H1 (cell line): ENCODE measurements at regions not wholly inside any gene's neighbourhood (a gene's known extent, or its start where the extent isn't known, plus 50 kb on each side); places are given as distances from the start of the nearest gene placed in this dataset.

Experiments used
- CTCF ChIA-PET: fragments of 300-600 bp; sonication (Branson Sonifier 250); formaldehyde crosslinking; loops from one replicate; lab custom pipeline; 2021; ENCODE audit not compliant: partially characterized antibody; lab: Charles Lee
- POLR2A ChIA-PET: fragments of 300-600 bp; sonication (Branson Sonifier 250); formaldehyde crosslinking; loops from one replicate; lab custom pipeline; 2021; ENCODE audit warnings: inconsistent platforms; ENCODE audit not compliant: partially characterized antibody; lab: Charles Lee
- DNase-seq, 2 experiments: peaks; one replicate each; pipeline versions ENCODE4 v3.0.0 to v3.0.0-alpha.2; 2010 to 2022; ENCODE audit warnings: low spot score in 2 of 2, low read depth in 1 of 2, mixed read lengths in 1 of 2
- FAIRE-seq: peaks from 2 replicates; lab custom pipeline; 2011; peaks lifted over from hg19 to GRCh38; lab: Jason Lieb, UNC
- H2AFZ ChIP-seq: 2 replicates; pipeline ENCODE4 v1.8.1; 2012; ENCODE audit warnings: low read length, inconsistent platforms
- H2AK5ac ChIP-seq: 2 replicates; pipeline ENCODE4 v1.6.1; 2013; ENCODE audit warnings: low read depth, low read length
- H2BK120ac ChIP-seq: replicated peaks from 2 replicates; pipeline ENCODE3; 2013; ENCODE audit warnings: low read depth, low read length, inconsistent platforms
- H2BK12ac ChIP-seq: 2 replicates; pipeline ENCODE4 v1.6.1; 2013; ENCODE audit warnings: low read depth, low read length
- H2BK15ac ChIP-seq: 2 replicates; pipeline ENCODE4 v1.6.1; 2013; ENCODE audit warnings: low read length
- H2BK20ac ChIP-seq: 2 replicates; pipeline ENCODE4 v1.6.1; 2013; ENCODE audit warnings: low read length
- H2BK5ac ChIP-seq: 2 replicates; pipeline ENCODE4 v1.6.1; 2013; ENCODE audit warnings: low read depth, low read length
- H3K14ac ChIP-seq: 2 replicates; pipeline ENCODE4 v1.6.1; 2013; ENCODE audit warnings: inconsistent platforms; ENCODE audit not compliant: insufficient read length
- H3K18ac ChIP-seq: 2 replicates; pipeline ENCODE4 v1.6.1; 2013; ENCODE audit warnings: low read length; ENCODE audit errors: extremely low read depth
- H3K23ac ChIP-seq: 2 replicates; pipeline ENCODE4 v1.6.1; 2013; ENCODE audit warnings: inconsistent platforms; ENCODE audit not compliant: insufficient read length
- H3K23me2 ChIP-seq: 2 replicates; pipeline ENCODE4 v1.6.1; 2013; ENCODE audit warnings: low read depth, low read length
- H3K27ac ChIP-seq: 2 replicates; pipeline ENCODE4 v1.6.1; 2011; ENCODE audit warnings: low read depth, low read length, inconsistent platforms
- H3K27me3 ChIP-seq, 4 experiments: replicated peaks in 1 of 4; 1 replicate in 1 of 4; 2 replicates in 3 of 4; pipeline versions ENCODE4 v1.6.1 to v1.8.1; 2011 to 2013; ENCODE audit warnings: low read length in 3 of 4, mild to moderate bottlenecking in 3 of 4, inconsistent platforms in 2 of 4, mixed read lengths in 2 of 4, moderate library complexity in 1 of 4; ENCODE audit not compliant: control insufficient read depth in 3 of 4, insufficient read depth in 3 of 4; ENCODE audit errors: extremely low read depth in 1 of 4
- H3K36me3 ChIP-seq, 4 experiments: 2 replicates each; pipeline versions ENCODE4 v1.6.1 to v1.8.1; 2011 to 2013; ENCODE audit warnings: mild to moderate bottlenecking in 4 of 4, low read length in 3 of 4, moderate library complexity in 2 of 4, control low read depth in 1 of 4, inconsistent platforms in 1 of 4; ENCODE audit not compliant: insufficient read depth in 4 of 4, control insufficient read depth in 2 of 4
- H3K4ac ChIP-seq: replicated peaks from 2 replicates; pipeline ENCODE3; 2013; ENCODE audit warnings: low read length, low read depth, mixed read lengths, inconsistent platforms; ENCODE audit not compliant: insufficient read length
- H3K4me1 ChIP-seq, 4 experiments: replicated peaks in 1 of 4; 1 replicate in 1 of 4; 2 replicates in 3 of 4; pipeline versions ENCODE4 v1.6.1 to v1.8.1; 2011 to 2013; ENCODE audit warnings: low read length in 3 of 4, inconsistent platforms in 2 of 4, mixed read lengths in 1 of 4; ENCODE audit not compliant: insufficient read depth in 4 of 4, control insufficient read depth in 3 of 4
- H3K4me2 ChIP-seq, 2 experiments: 2 replicates each; pipeline versions ENCODE4 v1.6.1 to v1.8.1; 2011 to 2013; ENCODE audit warnings: low read depth in 2 of 2, low read length in 2 of 2, control low read depth in 1 of 2, inconsistent platforms in 1 of 2, mild to moderate bottlenecking in 1 of 2; ENCODE audit not compliant: insufficient read depth in 1 of 2
- H3K4me3 ChIP-seq, 4 experiments: fragments of 200-600, 300-600 bp in 1 of 4; sonication (generic), shearing (Covaris generic), sonication (Bioruptor Twin) in 1 of 4; 2 replicates each; pipeline versions ENCODE4 v1.5.1 to v1.8.1; 2011 to 2016; ENCODE audit warnings: low read length in 4 of 4, low read depth in 3 of 4, control low read depth in 2 of 4, inconsistent platforms in 2 of 4, mild to moderate bottlenecking in 2 of 4, mixed read lengths in 1 of 4, moderate library complexity in 1 of 4; ENCODE audit not compliant: insufficient read depth in 2 of 4; ENCODE audit errors: extremely low read depth in 1 of 4
- H3K56ac ChIP-seq: replicated peaks from 2 replicates; pipeline ENCODE3; 2013; ENCODE audit warnings: low read depth, mild to moderate bottlenecking, mixed read lengths, low read length, inconsistent platforms; ENCODE audit not compliant: insufficient read length
- H3K79me1 ChIP-seq: 2 replicates; pipeline ENCODE4 v1.6.1; 2013; ENCODE audit warnings: low read depth, low read length, control low read depth
- H3K79me2 ChIP-seq, 2 experiments: 2 replicates each; pipeline versions ENCODE4 v1.6.1 to v1.8.1; 2012 to 2013; ENCODE audit warnings: low read length in 2 of 2, mild to moderate bottlenecking in 2 of 2, inconsistent platforms in 1 of 2; ENCODE audit not compliant: insufficient read depth in 2 of 2, control insufficient read depth in 1 of 2
- H3K9ac ChIP-seq, 4 experiments: replicated peaks in 1 of 4; 1 replicate in 1 of 4; 2 replicates in 3 of 4; pipeline versions ENCODE4 v1.6.1 to v1.8.1; 2011 to 2013; ENCODE audit warnings: low read depth in 3 of 4, low read length in 3 of 4, control low read depth in 2 of 4, mild to moderate bottlenecking in 2 of 4, moderate library complexity in 2 of 4, inconsistent platforms in 1 of 4; ENCODE audit errors: extremely low read depth in 1 of 4
- H3K9me3 ChIP-seq, 2 experiments: 2 replicates each; pipeline versions ENCODE4 v1.6.1 to v1.8.1; 2012 to 2013; ENCODE audit warnings: mild to moderate bottlenecking in 2 of 2, moderate library complexity in 2 of 2, control low read depth in 1 of 2, inconsistent platforms in 1 of 2, low read depth in 1 of 2, low read length in 1 of 2, mixed read lengths in 1 of 2; ENCODE audit not compliant: insufficient read depth in 2 of 2
- H4K20me1 ChIP-seq, 2 experiments: replicated peaks in 1 of 2; 2 replicates each; pipeline versions ENCODE3 to v1.8.1; 2011 to 2013; ENCODE audit warnings: inconsistent platforms in 2 of 2, low read length in 2 of 2, mild to moderate bottlenecking in 1 of 2; ENCODE audit not compliant: insufficient read depth in 2 of 2, control insufficient read depth in 1 of 2
- H4K5ac ChIP-seq: 2 replicates; pipeline ENCODE4 v1.6.1; 2013; ENCODE audit warnings: low read length, low read depth, mixed read lengths, inconsistent platforms; ENCODE audit not compliant: insufficient read length
- H4K8ac ChIP-seq: 2 replicates; pipeline ENCODE4 v1.8.0; 2013; ENCODE audit warnings: mild to moderate bottlenecking, moderate library complexity, low read length, inconsistent platforms; ENCODE audit not compliant: insufficient read depth; ENCODE audit errors: extremely low read depth
- H4K91ac ChIP-seq: replicated peaks from 2 replicates; pipeline ENCODE3; 2013; ENCODE audit warnings: low read length, mixed read lengths, inconsistent platforms; ENCODE audit not compliant: insufficient read length
- KDM4A ChIP-seq: IDR thresholded peaks from one replicate; pipeline ENCODE4 v1.7.1; 2012; ENCODE audit warnings: low read depth, mild to moderate bottlenecking, moderate library complexity, low read length, inconsistent platforms; ENCODE audit not compliant: severe bottlenecking
- SUZ12 ChIP-seq: fragments of 200-600 bp; sonication (generic); IDR thresholded peaks from 2 replicates; pipeline ENCODE4 v1.6.1; 2012; ENCODE audit warnings: mild to moderate bottlenecking, inconsistent platforms, low read length, moderate library complexity, mixed read lengths
- WGBS, 2 experiments: shearing (Covaris generic) in 1 of 2; methylation state at CpG; one replicate each; pipeline versions ENCODE4 v1.1.6 to v1.1.7; 2013 to 2015; ENCODE audit warnings: low lambda C conversion rate in 2 of 2, mixed read lengths in 2 of 2, inconsistent platforms in 1 of 2, low coverage in 1 of 2, missing lambda C conversion rate in 1 of 2; ENCODE audit not compliant: insufficient replicate concordance in 2 of 2, insufficient coverage in 1 of 2, insufficient read length in 1 of 2; ENCODE audit errors: extremely low coverage in 1 of 2, missing lambda C conversion rate in 1 of 2; 5-methylcytosine and 5-hydroxymethylcytosine counted together

DNA sequence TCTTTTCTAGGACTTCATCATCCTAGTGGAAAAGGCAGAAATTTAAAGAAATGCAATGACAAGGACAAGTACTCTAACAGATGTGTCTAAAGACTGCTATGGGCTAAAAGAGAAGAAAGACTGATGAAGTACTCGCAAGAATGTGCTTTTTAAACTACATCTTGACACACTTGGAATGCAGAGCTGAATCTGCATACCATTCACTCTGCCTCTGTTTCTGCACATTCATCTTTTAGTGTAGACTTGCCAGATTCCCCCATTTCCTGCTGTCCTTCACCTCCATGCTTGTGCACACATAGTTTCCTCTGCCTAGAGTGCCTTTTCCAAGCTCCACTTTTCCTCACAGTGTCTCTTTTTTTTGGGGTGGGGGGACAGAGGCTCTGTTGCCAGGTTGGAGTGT lies 239.0 kb upstream of the CCDC179 start:
- Histone ChIP-seq H3K79me1 (no peaks in the 10 kb centered on the region), H2BK120ac (no peak overlapping the region), H3K36me3 (no peaks in the 10 kb centered on the region), H2BK15ac (no peak overlapping the region), H2BK12ac (no peak overlapping the region), H4K8ac (no peak overlapping the region), H2AFZ (no peak overlapping the region), H3K27ac (no peak overlapping the region), H3K23ac (no peak overlapping the region), H3K9ac (no peak overlapping the region), H2BK20ac (no peak overlapping the region), H3K4me1 (no peaks in the 10 kb centered on the region), H2AK5ac (no peak overlapping the region), H4K5ac (no peak overlapping the region), H3K23me2 (no peaks in the 10 kb centered on the region), H3K56ac (no peak overlapping the region), H3K14ac (no peak overlapping the region), H4K91ac (no peak overlapping the region), H3K18ac (no peak overlapping the region), H3K4me2 (no peak overlapping the region), H4K20me1 (no peaks in the 10 kb centered on the region), H3K9me3 (no peaks in the 10 kb centered on the region), H3K4me3 (no peak overlapping the region), H3K27me3 (no peaks in the 10 kb centered on the region), H2BK5ac (no peak overlapping the region), H3K4ac (no peak overlapping the region), H3K79me2 (no peaks in the 10 kb centered on the region)
- TF ChIP-seq SUZ12: no peak
- no peak for TF ChIP-seq KDM4A
- 80% methylated on average over 1 of the region's 1 CpG; no CpG with 5 or more reads in 1 of the 2 experiments for WGBS, 2 experiments
- ChIA-PET CTCF (interaction anchor here (1.3 kb wide), 1 partner anchor 79 kb away, joined by 5 read pairs; no protein-coding TSS in a partner anchor), POLR2A (no interaction called here)
- DNase-seq: no peak
- no peak for FAIRE-seq
